Endothelial cell of umbilical vein (primary cell): ENCODE measurements at regions not wholly inside any gene's neighbourhood (a gene's known extent, or its start where the extent isn't known, plus 50 kb on each side); places are given as distances from the start of the nearest gene placed in this dataset.

ENCODE experiments used
- BruUV-seq: library from RNA; stranded (reverse); fragments of 400-500 nt; replicated peaks from 2 replicates; lab custom pipeline; 2021; lab: Mats Ljungman, UMichigan
- CTCF ChIA-PET: fragments of 300-600, 350-600 bp; sonication (Branson Sonifier 250); formaldehyde crosslinking; loops from one replicate; lab custom pipeline; 2021; ENCODE audit warnings: antibody characterized with exemption, inconsistent platforms; lab: Charles Lee
- POLR2A ChIA-PET: fragments of 300-600, 350-600 bp; sonication (Branson Sonifier 250); formaldehyde crosslinking; loops from one replicate; lab custom pipeline; 2021; ENCODE audit warnings: antibody characterized with exemption, inconsistent platforms; lab: Charles Lee
- DNase-seq: peaks from one replicate; pipeline ENCODE4 v3.0.0-alpha.2; 2011; ENCODE audit warnings: low read depth, low spot score
- FAIRE-seq: peaks from 2 replicates; lab custom pipeline; 2011; peaks lifted over from hg19 to GRCh38; lab: Jason Lieb, UNC
- H2AFZ ChIP-seq: 2 replicates; pipeline ENCODE4 v1.6.0; 2012; ENCODE audit warnings: low read depth, low read length, control low read depth, inconsistent platforms
- H3K27ac ChIP-seq: 2 replicates; pipeline ENCODE4 v1.5.1; 2011; ENCODE audit warnings: low read depth, mild to moderate bottlenecking, control low read depth, low read length, moderate library complexity; ENCODE audit not compliant: insufficient read depth
- H3K27me3 ChIP-seq, 2 experiments: 2 replicates each; pipeline versions ENCODE4 v1.6.0 to v1.6.1; 2011; ENCODE audit warnings: low read length in 2 of 2, mixed read lengths in 1 of 2; ENCODE audit not compliant: control insufficient read depth in 2 of 2, insufficient read depth in 2 of 2
- H3K36me3 ChIP-seq, 2 experiments: 2 replicates in 1 of 2; 3 replicates in 1 of 2; pipeline ENCODE4 v1.5.1; 2011; ENCODE audit warnings: low read length in 2 of 2, mild to moderate bottlenecking in 1 of 2, moderate library complexity in 1 of 2; ENCODE audit not compliant: control insufficient read depth in 2 of 2, insufficient read depth in 2 of 2; ENCODE audit errors: extremely low read depth in 1 of 2
- H3K4me1 ChIP-seq: 3 replicates; pipeline ENCODE4 v1.5.1; 2011; ENCODE audit warnings: mild to moderate bottlenecking, low read length; ENCODE audit not compliant: control insufficient read depth, insufficient read depth; ENCODE audit errors: extremely low read depth
- H3K4me2 ChIP-seq: 2 replicates; pipeline ENCODE4 v1.6.1; 2011; ENCODE audit warnings: low read length, control low read depth, mixed read lengths; ENCODE audit not compliant: insufficient read depth
- H3K4me3 ChIP-seq, 3 experiments: fragments of 200-600 bp in 1 of 3; sonication (generic), shearing (Covaris generic) in 1 of 3; replicated peaks in 1 of 3; 2 replicates each; pipeline ENCODE4 v1.5.1; 2011 to 2016; ENCODE audit warnings: control low read depth in 3 of 3, low read length in 3 of 3, mild to moderate bottlenecking in 2 of 3, inconsistent platforms in 1 of 3, low read depth in 1 of 3, moderate library complexity in 1 of 3; ENCODE audit not compliant: insufficient read depth in 1 of 3
- H3K79me2 ChIP-seq: 2 replicates; pipeline ENCODE4 v1.6.0; 2012; ENCODE audit warnings: low read length, inconsistent platforms; ENCODE audit not compliant: control insufficient read depth, insufficient read depth
- H3K9ac ChIP-seq: replicated peaks from 2 replicates; pipeline ENCODE3; 2011; ENCODE audit warnings: low read length, control low read depth; ENCODE audit not compliant: insufficient read depth; ENCODE audit errors: extremely low read depth
- H3K9me1 ChIP-seq: replicated peaks from 3 replicates; pipeline ENCODE4 v1.6.0; 2011; ENCODE audit warnings: mild to moderate bottlenecking, low read length; ENCODE audit not compliant: control insufficient read depth, insufficient read depth; ENCODE audit errors: extremely low read depth
- H3K9me3 ChIP-seq: replicated peaks from 2 replicates; pipeline ENCODE4 v1.5.1; 2012; ENCODE audit warnings: low read length, inconsistent platforms; ENCODE audit not compliant: control insufficient read depth, insufficient read depth
- H4K20me1 ChIP-seq: replicated peaks from 2 replicates; pipeline ENCODE3; 2011; ENCODE audit warnings: mild to moderate bottlenecking, low read length; ENCODE audit not compliant: control insufficient read depth, insufficient read depth; ENCODE audit errors: extremely low read depth
- CTCF ChIP-seq, 2 donors: IDR thresholded peaks; 1 replicate in 1 of 2; 2 replicates in 1 of 2; pipeline ENCODE4 v1.5.1; 2011; ENCODE audit warnings: low read length in 2 of 2, mild to moderate bottlenecking in 2 of 2, moderate library complexity in 2 of 2, control low read depth in 1 of 2, inconsistent platforms in 1 of 2, low read depth in 1 of 2; ENCODE audit not compliant: insufficient read depth in 1 of 2; ENCODE audit errors: extremely low read depth in 1 of 2
- EZH2 ChIP-seq: IDR thresholded peaks from 2 replicates; pipeline ENCODE4 v1.6.1; 2012; ENCODE audit warnings: borderline replicate concordance, low read depth, mild to moderate bottlenecking, moderate library complexity, low read length, inconsistent platforms; ENCODE audit not compliant: severe bottlenecking
- FOS ChIP-seq: IDR thresholded peaks from 2 replicates; pipeline ENCODE4 v1.6.1; 2011; ENCODE audit warnings: mild to moderate bottlenecking, low read length, moderate library complexity, borderline replicate concordance; ENCODE audit not compliant: insufficient read depth
- GATA2 ChIP-seq: IDR thresholded peaks from 2 replicates; pipeline ENCODE4 v1.7.0; 2011; ENCODE audit warnings: low read depth, mild to moderate bottlenecking, moderate library complexity, mixed read lengths, low read length; ENCODE audit not compliant: insufficient read length, insufficient read depth
- JUN ChIP-seq: IDR thresholded peaks from 2 replicates; pipeline ENCODE4 v1.6.1; 2011; ENCODE audit warnings: borderline replicate concordance, low read depth; ENCODE audit not compliant: insufficient read length, insufficient read depth
- MAX ChIP-seq: IDR thresholded peaks from 2 replicates; pipeline ENCODE4 v1.6.1; 2011; ENCODE audit not compliant: insufficient read depth, insufficient read length
- MYC ChIP-seq: IDR thresholded peaks from one replicate; pipeline ENCODE4 v1.6.1; 2011; ENCODE audit warnings: mild to moderate bottlenecking, low read depth, low read length
- POLR2A ChIP-seq: IDR thresholded peaks from 2 replicates; pipeline ENCODE4 v1.6.1; 2012; ENCODE audit warnings: low read depth, mild to moderate bottlenecking, control low read depth, low read length
- POLR2AphosphoS5 ChIP-seq: IDR thresholded peaks from 2 replicates; pipeline ENCODE4 v1.6.1; 2012; ENCODE audit warnings: low read depth, mild to moderate bottlenecking, control low read depth, low read length, moderate library complexity; ENCODE audit not compliant: insufficient read depth
- dilution Hi-C: fragments of 300-500 bp; cut with MboI; formaldehyde crosslinking; loops from one replicate; pipeline ENCODE4 v1.15.0; 2019; ENCODE audit warnings: low sequenced_read_pairs; ENCODE audit not compliant: extremely low pct_ligation_motif_present
- intact Hi-C: fragments of 100-400 bp; cut with micrococcal nuclease; formaldehyde crosslinking; loops from one replicate; pipeline ENCODE4 v1.10.0; 2022

- no peaks in the 10 kb centered on the region for H3K9me3 ChIP-seq
- H3K27ac ChIP-seq = no peak overlapping the region
- no peaks in the 10 kb centered on the region for H3K36me3 ChIP-seq
- ChIA-PET CTCF (no interaction called here), POLR2A (no interaction called here)
- no peak overlapping the region for H3K4me3 ChIP-seq
- H3K79me2 ChIP-seq = no peaks in the 10 kb centered on the region
- dilution Hi-C loops = no loop called here
- intact Hi-C loops = no loop called here
- no peak for DNase-seq
- no peaks in the 10 kb centered on the region for H3K4me1 ChIP-seq
- H3K4me2 ChIP-seq = no peak overlapping the region
- H3K9me1 ChIP-seq = no peaks in the 10 kb centered on the region
- no peaks in the 10 kb centered on the region for H4K20me1 ChIP-seq
- BruUV-seq = no TSS peak
- H3K27me3 ChIP-seq = no peaks in the 10 kb centered on the region
- no peak for FAIRE-seq
- H2AFZ ChIP-seq = no peak overlapping the region
- no peak for TF ChIP-seq GATA2
- no peak for TF ChIP-seq JUN
- TF ChIP-seq MYC = no peak
- no peak overlapping the region for H3K9ac ChIP-seq
Observed at GRCh38 chr12:111197376-111197944, 171.4 kb downstream of the PHETA1 start.

GRCh38 chr12:111196532-111196931, 172.4 kb downstream of the PHETA1 start:
- H3K4me2 ChIP-seq = no peak overlapping the region
- no peaks in the 10 kb centered on the region for H3K36me3 ChIP-seq
- H3K27ac ChIP-seq = no peak overlapping the region
- H3K4me3 ChIP-seq = no peak overlapping the region
- DNase-seq (no peak), FAIRE-seq (no peak)
- TF ChIP-seq GATA2 (no peak), MAX (no peak), EZH2 (no peak), JUN (no peak), MYC (no peak), CTCF (IDR thresholded peaks at IDR 0.05; ENCODE audit: extremely low read depth in 1 of 2, insufficient read depth in 1 of 2, low read depth in 1 of 2, low read length in 2 of 2) (no peak), FOS (no peak), POLR2AphosphoS5 (no peak), POLR2A (no peak)
- dilution Hi-C loops (no loop called here), intact Hi-C loops (no loop called here)
- H2AFZ ChIP-seq = no peak overlapping the region
- no peaks in the 10 kb centered on the region for H4K20me1 ChIP-seq
- ChIA-PET CTCF (no interaction called here), POLR2A (no interaction called here)
- H3K79me2 ChIP-seq = no peaks in the 10 kb centered on the region
- no peaks in the 10 kb centered on the region for H3K27me3 ChIP-seq
- no TSS peak for BruUV-seq
- H3K9ac ChIP-seq = no peak overlapping the region
- no peaks in the 10 kb centered on the region for H3K4me1 ChIP-seq
- no peaks in the 10 kb centered on the region for H3K9me1 ChIP-seq
- H3K9me3 ChIP-seq = no peaks in the 10 kb centered on the region
